ENCODE measurements at regions not wholly inside any gene's neighbourhood (a gene's known extent, or its start where the extent isn't known, plus 50 kb on each side); places are given as distances from the start of the nearest gene placed in this dataset.

- Histone ChIP-seq H3K36me3 (ENCODE audit: control insufficient read depth in 5 of 5, insufficient read depth in 5 of 5, low read length in 5 of 5) (no peaks in the 10 kb centered on the region), H3K27ac (ENCODE audit: low read depth, low read length) (no peak overlapping the region), H3K9me3 (ENCODE audit: control insufficient read depth in 5 of 5, low read length in 5 of 5) (no peaks in the 10 kb centered on the region), H3K4me1 (ENCODE audit: control insufficient read depth in 5 of 5, insufficient read depth in 5 of 5, low read length in 5 of 5) (no peaks in the 10 kb centered on the region), H3K27me3 (ENCODE audit: control insufficient read depth in 5 of 5, insufficient read depth in 4 of 5, low read length in 5 of 5) (no peaks in the 10 kb centered on the region), H3K4me3 (ENCODE audit: low read depth in 1 of 5, low read length in 5 of 5) (no peak overlapping the region), H3K9ac (ENCODE audit: low read length in 5 of 5) (no peak overlapping the region)
These were observed 783.8 kb downstream of the VRK1 start for GRCh38 chr14:97581016-97581415.

GRCh38 chr14:97582022-97582421 lies 784.8 kb downstream of the VRK1 start:
- H3K4me3 ChIP-seq (ENCODE audit: low read depth in 1 of 5, low read length in 5 of 5): no peak overlapping the region
- no peaks in the 10 kb centered on the region for H3K9me3 ChIP-seq (ENCODE audit: control insufficient read depth in 5 of 5, low read length in 5 of 5)
- H3K36me3 ChIP-seq (ENCODE audit: control insufficient read depth in 5 of 5, insufficient read depth in 5 of 5, low read length in 5 of 5): no peaks in the 10 kb centered on the region
- H3K27ac ChIP-seq (ENCODE audit: low read depth, low read length): no peak overlapping the region
- H3K4me1 ChIP-seq (ENCODE audit: control insufficient read depth in 5 of 5, insufficient read depth in 5 of 5, low read length in 5 of 5): no peaks in the 10 kb centered on the region
- no peak overlapping the region for H3K9ac ChIP-seq (ENCODE audit: low read length in 5 of 5)
- H3K27me3 ChIP-seq (ENCODE audit: control insufficient read depth in 5 of 5, insufficient read depth in 4 of 5, low read length in 5 of 5): no peaks in the 10 kb centered on the region

- Histone ChIP-seq H3K9ac (ENCODE audit: low read length in 5 of 5) (no peak overlapping the region), H3K27ac (ENCODE audit: low read depth, low read length) (no peak overlapping the region), H3K4me3 (ENCODE audit: low read depth in 1 of 5, low read length in 5 of 5) (no peak overlapping the region), H3K27me3 (ENCODE audit: control insufficient read depth in 5 of 5, insufficient read depth in 4 of 5, low read length in 5 of 5) (no peaks in the 10 kb centered on the region), H3K36me3 (ENCODE audit: control insufficient read depth in 5 of 5, insufficient read depth in 5 of 5, low read length in 5 of 5) (no peaks in the 10 kb centered on the region), H3K9me3 (ENCODE audit: control insufficient read depth in 5 of 5, low read length in 5 of 5) (no peaks in the 10 kb centered on the region), H3K4me1 (ENCODE audit: control insufficient read depth in 5 of 5, insufficient read depth in 5 of 5, low read length in 5 of 5) (no peaks in the 10 kb centered on the region)
These were observed 787.3 kb downstream of the VRK1 start for GRCh38 chr14:97584528-97584927.

DNA sequence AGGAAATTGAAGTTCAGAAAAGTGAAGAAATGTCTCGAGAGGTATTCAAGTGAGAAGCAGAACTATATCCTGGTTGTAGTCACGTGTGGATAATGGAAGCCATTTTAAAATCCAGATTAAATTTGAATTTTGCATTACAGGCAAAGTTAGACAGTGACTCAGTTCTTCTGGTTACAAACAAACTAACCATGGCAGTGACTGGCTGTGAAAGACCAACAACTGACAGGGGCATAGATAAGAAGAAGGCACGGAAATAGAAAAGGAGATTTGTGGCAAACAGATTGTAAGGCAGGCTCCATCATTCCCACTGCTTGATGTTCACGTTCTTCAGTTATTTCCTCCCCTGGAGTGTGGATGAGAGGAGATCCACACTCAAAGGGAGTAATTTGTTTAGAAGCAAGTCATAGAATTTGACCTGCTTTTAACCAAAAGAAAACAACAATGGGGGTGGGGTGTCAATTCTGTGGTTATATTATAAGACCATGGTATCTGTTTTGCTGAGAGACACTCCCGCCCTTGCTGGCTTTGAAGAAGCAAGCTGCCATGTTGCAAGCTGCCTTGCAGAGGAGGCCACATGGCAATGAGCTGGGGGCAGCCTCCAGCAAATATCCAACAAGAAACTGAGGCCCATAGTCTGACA lies 795.3 kb downstream of the VRK1 start:
- Histone ChIP-seq H3K4me3 (ENCODE audit: low read depth in 1 of 5, low read length in 5 of 5) (no peak overlapping the region), H3K36me3 (ENCODE audit: control insufficient read depth in 5 of 5, insufficient read depth in 5 of 5, low read length in 5 of 5) (no peaks in the 10 kb centered on the region), H3K9ac (ENCODE audit: low read length in 5 of 5) (no peak overlapping the region), H3K4me1 (ENCODE audit: control insufficient read depth in 5 of 5, insufficient read depth in 5 of 5, low read length in 5 of 5) (no peaks in the 10 kb centered on the region), H3K27me3 (ENCODE audit: control insufficient read depth in 5 of 5, insufficient read depth in 4 of 5, low read length in 5 of 5) (no peaks in the 10 kb centered on the region), H3K9me3 (ENCODE audit: control insufficient read depth in 5 of 5, low read length in 5 of 5) (no peaks in the 10 kb centered on the region), H3K27ac (ENCODE audit: low read depth, low read length) (no peak overlapping the region)

GRCh38 chr14:97594306-97594705 lies 797.1 kb downstream of the VRK1 start:
- no peak overlapping the region for H3K9ac ChIP-seq (ENCODE audit: low read length in 5 of 5)
- no peaks in the 10 kb centered on the region for H3K27me3 ChIP-seq (ENCODE audit: control insufficient read depth in 5 of 5, insufficient read depth in 4 of 5, low read length in 5 of 5)
- no peaks in the 10 kb centered on the region for H3K36me3 ChIP-seq (ENCODE audit: control insufficient read depth in 5 of 5, insufficient read depth in 5 of 5, low read length in 5 of 5)
- H3K9me3 ChIP-seq (ENCODE audit: control insufficient read depth in 5 of 5, low read length in 5 of 5): no peaks in the 10 kb centered on the region
- H3K4me3 ChIP-seq (ENCODE audit: low read depth in 1 of 5, low read length in 5 of 5): no peak overlapping the region
- H3K27ac ChIP-seq (ENCODE audit: low read depth, low read length): no peak overlapping the region
- no peaks in the 10 kb centered on the region for H3K4me1 ChIP-seq (ENCODE audit: control insufficient read depth in 5 of 5, insufficient read depth in 5 of 5, low read length in 5 of 5)

DNA sequence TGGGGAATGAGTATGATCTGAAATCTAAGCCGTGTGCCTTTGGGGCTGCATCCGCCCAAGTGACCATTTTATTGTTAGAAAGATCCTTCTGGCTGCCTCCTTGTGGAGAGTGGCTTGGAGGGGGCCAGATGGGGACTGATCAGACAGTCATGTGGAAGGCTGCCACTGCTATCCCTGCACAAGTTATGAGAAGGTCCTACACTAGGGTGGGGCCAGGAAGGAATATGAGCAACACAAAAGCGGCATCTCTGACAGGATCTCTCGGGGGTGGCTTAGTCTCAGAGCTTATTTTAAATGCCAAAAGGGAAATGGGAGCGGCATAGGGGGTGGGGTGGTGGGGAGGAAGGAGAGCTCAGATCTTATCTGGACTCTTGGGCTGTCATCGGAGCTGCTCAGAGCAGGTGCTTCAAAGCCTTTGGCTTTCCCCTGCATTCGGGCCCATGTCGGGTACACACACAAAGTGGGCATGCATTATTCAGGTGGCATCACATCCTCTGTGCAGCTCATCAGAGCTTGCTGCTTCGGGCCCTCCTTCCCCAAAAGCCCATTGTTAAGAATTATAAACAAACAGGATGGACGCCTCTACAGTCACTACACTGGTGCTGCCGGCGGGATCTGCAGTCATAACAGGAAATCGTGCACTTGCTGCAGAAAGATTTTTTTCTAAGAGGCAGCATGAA lies 805.4 kb downstream of the VRK1 start:
- Histone ChIP-seq H3K4me1 (ENCODE audit: control insufficient read depth in 5 of 5, insufficient read depth in 5 of 5, low read length in 5 of 5) (no peaks in the 10 kb centered on the region), H3K9ac (ENCODE audit: low read length in 5 of 5) (no peak overlapping the region), H3K4me3 (ENCODE audit: low read depth in 1 of 5, low read length in 5 of 5) (no peak overlapping the region), H3K27ac (ENCODE audit: low read depth, low read length) (no peak overlapping the region), H3K27me3 (ENCODE audit: control insufficient read depth in 5 of 5, insufficient read depth in 4 of 5, low read length in 5 of 5) (peaks cover 0 to 8% (median 0%) of the 10 kb centered on the region in 5 donors), H3K9me3 (ENCODE audit: control insufficient read depth in 5 of 5, low read length in 5 of 5) (peaks cover 0 to 7% (median 3%) of the 10 kb centered on the region in 5 donors), H3K36me3 (ENCODE audit: control insufficient read depth in 5 of 5, insufficient read depth in 5 of 5, low read length in 5 of 5) (no peaks in the 10 kb centered on the region)

DNA sequence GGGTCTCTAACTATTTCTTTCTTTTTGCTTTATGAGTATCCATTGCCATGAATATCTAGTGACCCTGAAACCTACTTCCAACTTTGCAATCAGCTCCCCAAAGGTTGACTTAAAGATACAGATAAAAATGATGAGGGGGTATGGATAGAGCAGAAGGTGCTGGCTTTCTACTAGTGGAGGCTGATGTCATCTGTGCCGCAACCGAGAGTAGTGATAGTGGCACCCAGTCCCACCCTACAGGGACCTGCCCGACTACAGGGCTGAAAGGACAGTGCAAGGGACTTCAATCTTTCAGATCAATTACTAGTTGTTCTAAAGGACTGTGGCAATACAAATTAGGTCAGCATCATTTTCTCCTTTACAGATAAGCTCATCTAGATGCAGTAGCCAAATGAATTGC lies 806.0 kb downstream of the VRK1 start:
- no peak overlapping the region for H3K9ac ChIP-seq (ENCODE audit: low read length in 5 of 5)
- no peak overlapping the region for H3K4me3 ChIP-seq (ENCODE audit: low read depth in 1 of 5, low read length in 5 of 5)
- H3K36me3 ChIP-seq (ENCODE audit: control insufficient read depth in 5 of 5, insufficient read depth in 5 of 5, low read length in 5 of 5): no peaks in the 10 kb centered on the region
- no peaks in the 10 kb centered on the region for H3K4me1 ChIP-seq (ENCODE audit: control insufficient read depth in 5 of 5, insufficient read depth in 5 of 5, low read length in 5 of 5)
- no peak overlapping the region for H3K27ac ChIP-seq (ENCODE audit: low read depth, low read length)
- H3K27me3 ChIP-seq (ENCODE audit: control insufficient read depth in 5 of 5, insufficient read depth in 4 of 5, low read length in 5 of 5): peaks cover 0 to 8% (median 0%) of the 10 kb centered on the region in 5 donors
- peaks cover 0 to 7% (median 3%) of the 10 kb centered on the region in 5 donors for H3K9me3 ChIP-seq (ENCODE audit: control insufficient read depth in 5 of 5, low read length in 5 of 5)

- Histone ChIP-seq H3K9ac (ENCODE audit: low read length in 5 of 5) (no peak overlapping the region), H3K27ac (ENCODE audit: low read depth, low read length) (no peak overlapping the region), H3K36me3 (ENCODE audit: control insufficient read depth in 5 of 5, insufficient read depth in 5 of 5, low read length in 5 of 5) (no peaks in the 10 kb centered on the region), H3K9me3 (ENCODE audit: control insufficient read depth in 5 of 5, low read length in 5 of 5) (peaks cover 0 to 7% (median 3%) of the 10 kb centered on the region in 5 donors), H3K27me3 (ENCODE audit: control insufficient read depth in 5 of 5, insufficient read depth in 4 of 5, low read length in 5 of 5) (peaks cover 0 to 8% (median 0%) of the 10 kb centered on the region in 5 donors), H3K4me1 (ENCODE audit: control insufficient read depth in 5 of 5, insufficient read depth in 5 of 5, low read length in 5 of 5) (no peaks in the 10 kb centered on the region), H3K4me3 (ENCODE audit: low read depth in 1 of 5, low read length in 5 of 5) (no peak overlapping the region)
These were observed 807.5 kb downstream of the VRK1 start for GRCh38 chr14:97604731-97605130.

GRCh38 chr14:97618401-97618800 lies 821.2 kb downstream of the VRK1 start:
- no peaks in the 10 kb centered on the region for H3K4me1 ChIP-seq (ENCODE audit: control insufficient read depth in 5 of 5, insufficient read depth in 5 of 5, low read length in 5 of 5)
- no peak overlapping the region for H3K9ac ChIP-seq (ENCODE audit: low read length in 5 of 5)
- no peak overlapping the region for H3K4me3 ChIP-seq (ENCODE audit: low read depth in 1 of 5, low read length in 5 of 5)
- H3K27ac ChIP-seq (ENCODE audit: low read depth, low read length): no peak overlapping the region
- H3K9me3 ChIP-seq (ENCODE audit: control insufficient read depth in 5 of 5, low read length in 5 of 5): peaks cover 0 to 16% (median 7%) of the 10 kb centered on the region in 5 donors
- no peaks in the 10 kb centered on the region for H3K36me3 ChIP-seq (ENCODE audit: control insufficient read depth in 5 of 5, insufficient read depth in 5 of 5, low read length in 5 of 5)
- H3K27me3 ChIP-seq (ENCODE audit: control insufficient read depth in 5 of 5, insufficient read depth in 4 of 5, low read length in 5 of 5): no peaks in the 10 kb centered on the region

DNA sequence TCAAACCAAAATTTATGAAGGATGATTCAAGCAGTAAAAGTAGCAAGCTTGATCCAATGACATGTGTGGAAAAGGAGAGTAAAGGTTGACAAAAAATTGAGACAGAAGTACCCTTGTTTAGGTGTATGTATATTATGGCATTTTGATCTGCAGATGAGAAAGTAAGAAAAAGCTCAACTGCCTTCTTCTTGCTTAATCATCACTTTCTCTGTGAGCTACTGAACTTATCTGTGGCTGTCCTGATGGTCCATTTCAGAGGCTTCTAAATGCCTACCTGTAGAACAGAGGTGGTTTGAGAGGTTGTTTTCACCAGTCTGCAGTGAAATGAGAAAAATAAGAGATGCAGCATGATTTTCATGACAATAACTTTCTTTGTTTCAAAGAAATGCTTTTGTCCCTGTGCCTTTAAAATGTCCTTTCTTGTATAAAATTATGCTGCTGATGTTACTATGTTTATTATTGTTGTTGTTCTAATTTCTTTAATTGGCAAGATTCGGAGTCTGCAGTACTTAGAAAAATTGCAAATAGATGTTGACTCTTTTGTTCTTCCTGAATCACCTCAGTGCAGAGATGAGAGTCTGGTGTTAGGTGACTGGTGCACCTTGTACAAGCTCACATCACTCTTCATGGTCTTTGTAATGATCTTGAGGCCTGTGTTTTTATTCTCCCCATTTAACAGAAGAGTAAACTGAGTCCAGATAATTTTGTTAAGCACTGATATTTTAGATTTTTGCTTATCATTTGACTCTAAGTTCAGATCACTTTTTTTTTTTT lies 821.9 kb downstream of the VRK1 start:
- no peaks in the 10 kb centered on the region for H3K4me1 ChIP-seq (ENCODE audit: control insufficient read depth in 5 of 5, insufficient read depth in 5 of 5, low read length in 5 of 5)
- no peaks in the 10 kb centered on the region for H3K36me3 ChIP-seq (ENCODE audit: control insufficient read depth in 5 of 5, insufficient read depth in 5 of 5, low read length in 5 of 5)
- H3K9ac ChIP-seq (ENCODE audit: low read length in 5 of 5): no peak overlapping the region
- H3K4me3 ChIP-seq (ENCODE audit: low read depth in 1 of 5, low read length in 5 of 5): no peak overlapping the region
- no peak overlapping the region for H3K27ac ChIP-seq (ENCODE audit: low read depth, low read length)
- H3K27me3 ChIP-seq (ENCODE audit: control insufficient read depth in 5 of 5, insufficient read depth in 4 of 5, low read length in 5 of 5): no peaks in the 10 kb centered on the region
- H3K9me3 ChIP-seq (ENCODE audit: control insufficient read depth in 5 of 5, low read length in 5 of 5): peaks cover 0 to 14% (median 5%) of the 10 kb centered on the region in 5 donors

All from subcutaneous abdominal adipose tissue (tissue), 5 donors.